OCI-M1 (cell line): ENCODE measurements at regions not wholly inside any gene's neighbourhood (a gene's known extent, or its start where the extent isn't known, plus 50 kb on each side); places are given as distances from the start of the nearest gene placed in this dataset.

Experiments
- DNase-seq: peaks from one replicate; lab custom pipeline; 2025; lab: John Stamatoyannopoulos, UW

DNA sequence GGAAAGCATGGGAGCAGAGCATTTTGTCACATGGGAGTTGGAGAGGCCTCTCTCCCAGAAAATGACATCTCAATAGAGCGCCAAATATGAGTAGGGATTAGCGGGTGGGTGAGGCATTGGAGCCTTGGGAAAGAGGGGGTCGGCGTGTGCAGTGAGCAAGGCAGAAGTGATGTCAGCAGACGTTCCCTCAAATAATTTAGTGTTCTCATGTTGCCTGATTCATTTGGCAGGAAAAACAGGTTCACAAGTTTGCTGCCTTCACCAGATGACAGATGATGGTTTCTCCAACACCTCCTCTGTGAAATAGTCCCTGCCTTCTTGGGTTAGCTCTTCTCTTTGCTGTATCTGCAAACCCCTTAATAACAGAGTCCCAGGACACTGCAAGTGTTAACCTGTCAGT lies 118.5 kb upstream of the ARHGAP20 start:
- DNase-seq: no peak

DNA sequence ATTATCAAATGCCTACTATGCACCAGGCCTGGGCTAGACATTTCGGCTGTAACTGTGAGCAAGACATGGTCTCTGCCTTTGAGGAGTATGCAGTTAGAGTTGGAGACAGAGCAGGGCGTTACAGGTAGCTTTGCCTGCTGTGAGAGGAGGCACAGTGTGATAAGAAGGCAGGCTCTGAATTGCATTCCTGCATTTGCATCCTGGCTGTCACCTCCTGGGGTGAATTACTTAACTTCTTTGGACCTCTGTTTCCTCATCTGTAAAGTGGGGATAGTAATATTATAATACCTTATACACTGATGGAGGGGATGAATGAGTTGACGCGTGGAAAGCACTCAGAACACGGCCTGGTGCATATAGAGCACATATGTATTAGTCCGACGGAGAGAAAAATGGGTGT lies 118.1 kb upstream of the ARHGAP20 start:
- no peak for DNase-seq

DNA sequence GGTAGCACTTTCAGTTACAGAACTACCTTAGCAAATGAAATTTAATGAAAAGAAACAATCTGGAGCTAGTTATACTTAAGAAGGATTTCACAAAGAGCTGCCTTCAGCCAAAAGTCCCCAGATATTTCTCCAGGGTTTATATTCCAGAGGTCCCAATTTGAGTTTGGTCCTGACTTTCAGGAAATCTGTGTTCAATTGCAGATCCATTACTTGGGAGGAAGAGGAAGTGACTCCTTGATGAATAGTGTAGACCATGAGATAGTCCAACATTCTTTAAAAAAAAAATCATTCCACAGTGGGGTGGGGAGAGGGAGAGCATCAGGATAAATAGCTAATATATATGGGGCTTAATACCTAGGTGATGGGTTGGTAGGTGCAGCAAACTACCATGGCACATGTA lies 117.6 kb upstream of the ARHGAP20 start:
- DNase-seq: no peak

DNA sequence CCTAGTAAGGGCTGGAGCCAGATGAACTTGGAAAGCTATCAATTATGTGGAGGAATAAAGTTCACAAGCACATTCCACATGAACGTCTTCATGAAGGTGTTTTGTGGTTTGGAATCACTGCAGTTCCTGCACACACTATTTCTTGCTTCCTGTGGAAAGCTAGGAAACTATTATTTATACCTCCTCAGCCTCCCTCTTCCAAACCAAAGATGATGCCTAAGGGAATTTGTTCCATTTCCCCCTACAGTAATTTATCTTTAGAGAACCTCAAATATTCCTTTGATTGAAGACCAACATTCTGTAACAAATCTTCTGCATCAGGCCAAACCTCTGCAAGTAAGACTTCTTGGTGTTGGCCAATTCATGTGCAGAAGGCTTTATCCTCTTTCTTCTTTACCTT lies 115.8 kb upstream of the ARHGAP20 start:
- no peak for DNase-seq

DNA sequence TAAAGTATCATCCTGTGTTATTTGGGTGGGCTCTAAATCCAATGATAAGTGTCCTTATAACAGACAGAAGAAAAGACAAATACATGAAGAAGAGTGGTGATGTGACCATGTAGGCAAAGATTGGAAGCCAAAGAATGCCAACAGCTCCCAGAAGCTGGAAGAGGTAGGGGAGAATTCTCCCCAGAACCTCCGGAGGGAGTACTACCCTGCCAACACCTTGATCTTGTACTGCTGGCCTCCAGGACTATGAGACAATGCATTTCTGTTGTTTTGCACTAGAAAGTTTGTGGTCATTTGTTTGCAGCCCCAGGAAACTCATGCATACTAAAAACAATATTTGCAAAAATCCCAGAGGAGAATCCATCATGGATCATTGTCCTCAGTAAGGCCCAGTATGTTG lies 115.0 kb upstream of the ARHGAP20 start:
- no peak for DNase-seq

DNA sequence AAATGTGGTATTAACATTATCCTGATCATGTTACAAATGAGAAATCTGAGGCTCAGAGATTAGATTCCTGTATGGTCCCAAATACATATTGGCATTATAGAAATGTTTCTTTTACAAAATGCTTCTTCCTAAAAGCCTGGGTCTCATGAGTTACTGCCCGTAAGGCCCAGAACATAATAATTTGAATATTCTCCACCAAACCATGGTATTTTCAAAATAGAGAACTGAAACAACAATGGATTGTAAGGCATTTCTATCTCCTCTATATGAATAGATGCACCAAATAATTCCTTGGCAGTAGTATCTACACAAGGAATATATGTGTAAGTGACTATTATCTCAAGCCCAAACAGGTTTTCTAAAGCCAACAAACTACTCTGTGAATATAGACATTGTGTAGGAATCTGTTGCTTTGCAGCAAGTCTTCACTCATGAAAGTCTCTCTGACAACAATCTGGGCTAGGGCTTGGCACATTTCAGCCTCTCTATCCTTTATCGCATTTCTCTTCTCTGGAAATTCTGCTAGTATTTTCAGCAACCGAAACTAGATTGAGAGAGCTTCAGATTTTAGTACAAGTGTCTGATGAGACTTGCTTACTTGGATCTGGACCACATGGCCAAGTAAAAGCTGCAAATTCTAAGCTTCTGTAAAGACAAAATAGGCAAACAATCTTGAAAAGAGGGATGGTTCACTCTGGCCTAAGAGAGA lies 112.8 kb upstream of the ARHGAP20 start:
- DNase-seq: no peak

DNA sequence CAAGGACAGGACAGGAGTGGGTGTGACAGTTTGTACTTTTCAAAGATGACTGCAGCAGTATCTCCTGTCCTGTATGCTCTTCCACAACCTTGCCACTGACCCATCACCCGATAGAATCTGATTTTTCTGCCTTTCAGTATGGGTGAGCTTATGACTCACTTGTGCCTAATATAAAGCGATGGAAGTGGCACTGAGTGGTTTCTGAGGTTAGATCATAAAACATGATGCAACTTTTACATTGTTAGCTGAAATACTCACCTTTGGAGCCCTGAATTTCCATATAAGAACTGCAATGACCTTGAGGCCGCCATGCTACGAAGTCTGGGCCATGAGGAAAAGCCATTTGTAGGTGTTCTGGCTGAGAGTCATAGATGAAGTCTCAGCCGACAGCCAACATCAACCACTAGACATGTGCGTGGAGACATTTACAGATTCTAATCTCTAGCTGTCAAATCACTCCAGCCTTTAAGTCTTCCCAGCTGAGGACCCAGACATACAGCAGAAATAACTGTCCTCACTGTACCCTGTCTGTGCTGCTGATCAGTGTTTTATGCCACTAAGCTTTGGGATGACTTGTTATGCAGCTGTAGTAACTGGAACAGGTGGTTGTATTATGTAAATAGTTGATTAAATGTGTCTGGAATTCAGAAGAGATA lies 105.9 kb upstream of the ARHGAP20 start:
- peak; percentile 74 for DNase-seq

DNA sequence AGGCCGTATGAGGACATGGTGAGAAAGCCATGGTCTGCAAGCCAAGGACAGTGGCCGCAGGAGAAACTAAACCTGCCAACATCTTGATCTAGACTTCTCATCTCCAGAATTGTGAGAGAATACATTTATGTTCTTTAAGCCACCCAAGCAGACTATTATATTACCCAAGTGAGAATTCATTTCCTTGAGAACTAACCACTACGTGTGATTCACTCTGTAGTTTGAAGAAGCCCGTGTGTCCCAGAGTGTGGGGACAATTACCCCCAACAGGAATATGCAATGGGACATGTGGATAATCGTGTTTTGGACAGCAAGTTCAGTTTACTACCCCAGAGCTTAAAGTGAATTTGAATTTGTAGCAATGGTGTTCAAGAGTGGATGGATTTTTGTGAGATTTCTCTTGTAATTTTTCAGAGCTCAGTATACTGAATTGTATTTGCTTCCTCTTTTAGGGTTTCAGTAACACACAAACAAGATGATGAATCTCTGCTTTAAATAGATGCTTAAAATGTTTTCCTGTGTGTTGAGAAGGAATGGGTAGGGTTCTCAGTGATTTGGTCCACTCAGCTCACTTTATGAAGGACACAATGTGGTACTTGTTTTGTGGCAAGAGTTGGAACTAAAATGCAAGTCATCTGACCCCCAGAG lies 100.0 kb upstream of the ARHGAP20 start:
- no peak for DNase-seq

DNA sequence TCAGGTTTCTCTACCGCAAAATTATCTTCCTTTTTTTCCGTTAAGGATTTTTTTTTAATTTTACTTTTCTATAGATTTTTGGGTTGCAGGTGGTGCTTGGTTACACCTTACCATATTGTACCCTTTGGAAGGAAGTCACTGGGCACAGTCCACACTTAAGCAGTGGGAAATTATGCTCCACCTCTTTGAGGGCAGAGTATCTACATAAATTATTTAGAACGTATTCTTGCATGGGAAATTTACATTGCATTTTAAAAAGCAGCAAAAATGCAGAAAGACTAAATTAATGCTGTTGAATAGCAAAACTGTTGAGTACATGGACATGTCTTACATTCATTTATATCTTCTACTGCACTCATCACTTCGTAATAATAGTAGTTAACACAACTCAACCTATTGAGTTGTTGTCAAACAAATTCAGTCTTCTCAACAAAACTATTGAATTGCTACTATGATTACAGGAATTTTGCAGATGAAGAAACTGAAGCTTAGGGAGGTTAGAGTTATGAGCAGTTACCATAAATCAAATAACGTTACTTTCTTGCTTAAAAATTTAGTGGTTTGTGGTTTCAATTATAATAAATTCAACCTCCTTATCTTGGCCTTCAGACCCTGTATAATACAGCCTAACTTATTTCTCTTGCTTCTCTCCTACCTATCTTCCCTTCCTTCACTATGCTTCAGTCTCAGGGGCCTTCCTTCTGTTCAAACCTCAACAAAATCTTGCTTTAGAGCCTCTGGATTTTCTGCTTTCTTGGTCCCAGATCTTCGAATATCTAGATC lies 97.4 kb upstream of the ARHGAP20 start:
- DNase-seq: no peak

DNA sequence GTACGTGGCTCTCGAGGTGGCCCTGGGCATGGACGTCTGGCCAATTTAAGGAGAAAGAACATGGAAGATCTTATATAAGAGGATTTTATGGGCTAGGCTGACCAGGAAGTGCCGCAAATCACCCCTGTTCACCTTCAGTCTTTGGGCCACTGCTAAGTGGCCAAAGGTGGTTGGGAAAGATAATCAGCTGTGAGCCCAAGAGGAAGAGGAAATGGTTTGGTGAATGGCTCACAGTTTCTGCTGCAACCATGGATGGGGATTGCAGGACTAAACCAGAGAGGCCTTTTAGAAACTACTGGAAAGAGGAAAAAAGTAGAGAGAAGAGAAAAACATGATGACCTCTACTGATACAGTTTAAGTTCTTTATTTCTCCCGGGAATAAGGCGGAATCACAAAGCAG lies 96.0 kb upstream of the ARHGAP20 start:
- DNase-seq: peak; percentile 90

DNA sequence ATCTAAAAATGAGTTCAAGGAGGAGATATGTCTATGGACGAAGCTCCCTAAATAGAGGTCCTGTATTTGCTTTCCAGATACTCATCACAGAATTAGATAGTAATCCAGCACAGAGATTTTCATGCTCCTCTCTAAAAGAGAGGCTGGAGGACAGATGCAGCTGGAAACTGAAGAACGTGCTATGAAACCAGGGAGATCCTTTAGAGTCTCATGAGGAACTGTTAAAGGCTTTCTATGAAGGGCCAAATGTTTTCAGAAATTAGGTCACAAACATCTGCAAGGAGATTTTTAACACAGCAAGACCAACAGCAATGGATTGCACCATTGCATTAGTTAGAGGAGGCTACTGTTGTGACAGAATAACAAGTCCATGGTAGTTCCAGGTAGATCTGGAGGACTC lies 95.6 kb upstream of the ARHGAP20 start:
- peak; percentile 76 for DNase-seq

DNA sequence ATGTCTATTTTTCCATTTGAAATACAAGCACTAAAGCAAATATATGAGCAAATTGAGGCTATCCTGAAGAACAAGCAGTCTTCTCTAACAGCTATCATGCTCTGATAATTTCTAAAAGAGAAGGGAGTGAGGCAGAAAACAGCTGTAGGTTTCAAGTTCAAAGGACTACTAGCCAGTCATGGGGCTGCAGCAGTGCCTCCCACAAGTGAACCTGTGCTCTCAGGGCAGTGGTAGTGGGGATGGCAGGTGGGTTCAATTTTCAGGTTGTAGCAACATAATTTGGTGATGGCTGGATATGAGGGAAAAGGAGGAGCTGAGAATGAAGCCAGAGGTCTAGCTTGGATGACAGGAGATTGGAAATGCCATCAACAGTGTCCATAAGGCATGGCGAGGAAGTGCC lies 93.5 kb upstream of the ARHGAP20 start:
- no peak for DNase-seq

DNA sequence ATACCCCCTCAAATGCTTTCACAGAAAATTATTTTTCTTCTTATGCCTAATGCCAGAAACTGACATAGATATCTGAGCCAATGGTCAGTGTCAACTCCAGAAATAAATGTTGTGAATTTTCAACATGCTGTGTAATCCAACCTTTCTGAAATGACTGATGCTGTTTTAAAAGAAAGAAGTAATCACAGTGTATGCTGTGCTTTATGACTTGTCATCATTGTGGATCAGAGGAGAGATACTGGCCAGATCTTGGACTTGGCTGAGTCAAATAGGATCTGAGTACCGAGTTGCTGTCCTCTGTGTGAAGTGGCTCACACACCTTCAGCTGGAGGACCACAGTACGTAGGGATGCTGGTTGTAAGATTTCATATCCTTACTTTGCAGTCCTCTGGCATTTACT lies 89.9 kb upstream of the ARHGAP20 start:
- no peak for DNase-seq

DNA sequence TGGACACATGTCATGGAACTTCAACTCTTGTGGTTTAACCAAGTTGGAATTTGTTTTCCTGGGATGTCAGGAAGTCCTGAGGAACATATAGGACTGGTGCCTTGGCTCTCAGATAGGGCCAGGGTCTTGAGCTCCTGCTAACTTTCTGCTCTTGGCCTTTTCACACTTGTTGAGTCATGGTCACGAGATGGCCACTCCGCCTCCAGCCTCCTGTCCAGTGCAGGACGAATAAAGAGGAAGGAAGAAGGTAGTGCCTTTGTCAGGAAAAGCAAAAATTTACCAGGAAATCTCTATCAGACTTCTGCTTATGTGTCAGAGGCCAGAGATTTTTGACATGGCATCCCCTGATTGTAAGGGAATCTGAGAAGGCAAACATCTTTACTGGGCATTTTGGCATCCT lies 89.1 kb upstream of the ARHGAP20 start:
- DNase-seq: peak; percentile 81

DNA sequence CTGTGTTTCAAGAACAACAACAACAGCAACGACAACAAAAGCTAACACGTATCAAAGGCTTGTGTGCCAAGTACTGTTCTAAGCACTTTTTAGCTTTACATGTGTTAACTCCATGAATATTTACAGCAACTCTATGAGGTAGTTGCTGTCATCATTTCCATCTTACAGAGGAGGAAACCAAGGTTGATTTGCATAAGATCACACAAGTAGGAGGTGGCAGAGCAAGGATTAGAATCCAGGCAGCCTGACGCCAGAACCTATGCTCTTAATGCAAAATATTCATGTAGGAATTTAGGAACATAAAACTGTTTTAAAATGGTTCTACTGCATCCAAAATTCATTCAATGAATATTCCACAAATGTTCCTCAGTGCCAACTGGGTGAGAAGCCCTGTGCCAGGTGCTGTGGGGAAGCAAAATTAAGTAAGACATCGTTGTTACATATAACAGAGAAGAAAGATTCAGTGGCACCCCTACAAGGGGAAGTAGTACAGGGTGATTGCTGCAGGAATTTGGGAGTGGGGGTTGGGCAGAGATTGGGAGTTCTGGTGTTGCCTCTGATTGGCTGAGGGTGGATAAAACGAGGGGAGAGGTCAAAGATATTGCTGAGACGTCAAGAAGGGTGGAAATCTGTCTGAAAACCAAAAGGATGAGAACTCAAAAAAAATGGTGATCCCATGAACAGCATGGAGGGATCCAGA lies 86.1 kb upstream of the ARHGAP20 start:
- peak; percentile 42 for DNase-seq

DNA sequence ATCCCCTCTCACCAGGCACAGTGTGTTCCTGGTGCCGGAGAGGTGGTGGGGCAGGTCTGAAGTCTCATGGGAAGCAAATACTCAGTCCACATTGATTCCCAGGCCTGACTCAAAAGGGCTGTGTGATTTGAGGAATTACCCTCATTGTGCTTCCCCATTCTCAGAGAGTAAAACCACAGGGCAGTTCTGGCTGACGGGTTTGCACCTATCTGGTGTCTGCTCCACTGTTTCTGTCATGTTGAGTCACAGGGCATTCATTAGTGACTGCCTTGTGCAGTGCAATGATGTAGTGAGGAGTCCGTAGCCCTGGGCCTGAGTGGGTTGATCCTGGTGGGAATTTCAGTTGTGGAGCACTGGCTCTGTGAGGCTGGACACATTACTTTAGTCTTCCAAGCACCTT lies 85.2 kb upstream of the ARHGAP20 start:
- DNase-seq: peak; percentile 88

DNA sequence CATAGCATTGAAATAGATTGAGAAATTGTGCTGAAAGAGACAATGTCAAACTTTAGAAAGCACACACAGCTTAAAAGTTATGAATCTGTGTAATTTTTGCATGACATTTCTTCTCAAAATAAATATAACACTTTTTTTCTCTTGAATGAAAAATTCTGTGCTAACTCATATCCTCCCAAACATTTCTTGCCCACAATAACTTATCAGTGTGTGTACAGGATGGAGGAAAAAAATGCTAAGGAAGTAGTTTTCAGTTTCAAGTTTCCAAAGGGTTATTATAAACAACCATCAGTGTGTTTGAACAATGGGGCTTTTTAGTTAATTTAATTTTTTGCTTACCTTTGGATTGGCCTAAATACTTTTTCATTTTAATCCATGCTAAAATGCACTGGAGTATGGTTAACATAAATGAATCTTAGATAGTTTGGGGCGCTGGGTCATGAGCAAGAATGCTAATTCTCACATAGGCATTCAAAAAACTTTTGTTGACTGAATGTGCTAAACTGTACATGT lies 82.9 kb upstream of the ARHGAP20 start:
- peak; percentile 60 for DNase-seq

DNA sequence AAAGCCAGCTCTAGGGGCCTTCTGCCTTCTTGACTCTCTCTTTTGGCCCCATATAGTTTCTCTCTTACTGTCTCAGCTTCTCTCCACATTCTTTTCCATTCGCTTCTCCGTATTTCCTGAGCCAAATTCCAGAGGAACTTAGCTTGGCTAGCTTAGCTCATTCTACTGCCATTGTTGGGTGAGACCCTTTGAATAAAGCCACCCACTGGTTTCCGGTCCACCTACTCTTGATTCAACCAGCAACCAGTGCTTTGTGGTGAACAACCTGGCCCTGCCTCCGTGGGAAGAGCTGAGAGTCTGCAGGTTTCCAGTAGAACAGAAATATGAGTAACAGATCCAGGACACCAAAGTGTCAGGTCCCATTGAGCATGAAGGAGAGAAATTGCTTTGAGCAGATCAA lies 81.3 kb upstream of the ARHGAP20 start:
- no peak for DNase-seq

DNA sequence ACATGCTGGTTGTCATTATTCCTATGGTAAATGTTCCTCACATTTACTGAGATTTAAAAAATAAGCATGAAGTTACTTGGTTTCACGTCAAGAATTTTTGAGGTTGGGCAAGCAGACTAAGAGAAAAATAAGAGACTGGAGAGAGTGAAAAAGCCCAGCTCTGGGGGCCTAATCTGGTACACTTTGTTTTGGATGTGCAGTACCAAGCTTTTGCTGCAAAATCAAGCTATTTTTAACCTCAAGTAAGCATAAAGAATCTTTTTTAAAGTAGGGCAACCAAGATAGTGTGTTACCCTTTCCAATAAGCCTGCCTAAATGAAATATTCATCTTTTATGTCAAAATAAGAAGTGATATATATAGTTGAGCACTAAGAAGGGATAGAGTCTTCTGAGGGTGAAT lies 79.4 kb upstream of the ARHGAP20 start:
- no peak for DNase-seq

DNA sequence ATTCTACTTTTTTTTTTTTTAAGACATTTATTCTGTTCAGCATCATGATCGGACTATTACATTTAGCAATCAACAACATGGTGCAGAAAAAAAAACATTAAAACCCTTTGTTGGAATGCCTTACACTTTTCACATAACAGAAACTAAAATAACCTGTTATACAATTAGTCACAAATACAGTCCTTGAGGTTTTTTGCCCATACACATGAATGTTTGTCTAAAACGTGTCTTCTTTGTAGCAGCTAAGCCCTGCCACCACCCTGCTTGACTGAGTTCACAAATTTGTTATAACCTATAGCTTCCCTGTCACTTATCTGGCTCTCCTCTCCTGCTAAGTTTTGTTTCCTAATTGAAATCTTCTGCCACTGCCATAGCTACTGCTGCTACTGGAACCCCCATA lies 75.4 kb upstream of the ARHGAP20 start:
- no peak for DNase-seq

DNA sequence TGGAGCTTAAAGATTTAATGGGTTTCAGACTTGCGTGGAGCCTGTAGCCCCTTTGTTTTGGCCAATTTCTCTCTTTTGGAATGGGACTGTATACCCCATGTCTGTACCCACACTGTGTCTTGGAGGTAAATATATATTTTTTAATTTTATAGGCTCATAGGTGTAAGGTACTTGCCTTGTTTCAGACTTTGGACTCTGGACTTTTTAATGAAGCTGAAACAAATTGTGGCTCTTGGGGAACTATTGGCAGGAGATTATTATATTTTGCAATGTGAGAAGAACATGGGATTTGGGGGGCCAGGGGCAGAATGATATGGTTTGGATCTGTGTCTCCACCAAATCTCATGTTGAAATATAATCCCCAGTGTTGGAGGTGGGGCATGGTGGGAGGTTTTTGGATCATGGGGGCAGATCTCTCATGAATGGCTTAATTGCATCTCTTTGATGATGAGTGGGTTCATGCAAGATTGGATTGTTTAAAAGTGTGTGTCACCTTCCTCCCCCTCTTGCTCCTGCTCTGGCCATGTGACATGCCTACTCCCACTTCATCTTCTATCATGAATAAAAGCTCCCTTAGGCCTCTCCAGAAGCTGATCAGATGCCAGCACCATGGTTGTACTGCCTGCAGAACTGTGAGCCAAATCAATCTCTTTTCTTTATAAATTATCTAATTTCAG lies 74.1 kb upstream of the ARHGAP20 start:
- DNase-seq: no peak
